ENCODE measurements at regions not wholly inside any gene's neighbourhood (a gene's known extent, or its start where the extent isn't known, plus 50 kb on each side); places are given as distances from the start of the nearest gene placed in this dataset.

- DNase-seq = no peak
- H3K36me3 ChIP-seq = no peaks in the 10 kb centered on the region
- intact Hi-C loops (cut with DNase I) = no loop called here
- H3K27ac ChIP-seq = no peak overlapping the region
- no peaks in the 10 kb centered on the region for H3K4me1 ChIP-seq
- H3K4me3 ChIP-seq = no peak overlapping the region
- H3K9me3 ChIP-seq = peaks cover 0 to 2% (median 0%) of the 10 kb centered on the region in 4 donors
- TF ChIP-seq EP300 (IDR thresholded peaks at IDR 0.05) = no peak
- no peak for TF ChIP-seq POLR2A (IDR thresholded peaks at IDR 0.05)
- H3K27me3 ChIP-seq = no peaks in the 10 kb centered on the region
These were observed 157.7 kb upstream of the GGTLC1 start for GRCh38 chr20:24146231-24146634.

- H3K4me1 ChIP-seq = no peaks in the 10 kb centered on the region
- 73 to 76% methylated on average over 8 of the region's 8 CpGs for WGBS, 2 donors
- intact Hi-C loops (cut with DNase I) = no loop called here
- no peaks in the 10 kb centered on the region for H3K27me3 ChIP-seq
- TF ChIP-seq EP300 (IDR thresholded peaks at IDR 0.05) = no peak
- no peak for TF ChIP-seq POLR2A (IDR thresholded peaks at IDR 0.05)
- no peak for TF ChIP-seq CTCF (IDR thresholded peaks at IDR 0.05)
- TF ChIP-seq POLR2AphosphoS5 (IDR thresholded peaks at IDR 0.05) = no peak
- H3K27ac ChIP-seq = no peak overlapping the region
- DNase-seq = no peak
- no peaks in the 10 kb centered on the region for H3K36me3 ChIP-seq
- peaks cover 0 to 2% (median 0%) of the 10 kb centered on the region in 4 donors for H3K9me3 ChIP-seq
- H3K4me3 ChIP-seq = no peak overlapping the region
These were observed 155.8 kb upstream of the GGTLC1 start for GRCh38 chr20:24144371-24144770.

GRCh38 chr20:24141111-24141510, 152.5 kb upstream of the GGTLC1 start:
- intact Hi-C loops (cut with DNase I) = no loop called here
- no peak overlapping the region for H3K27ac ChIP-seq
- DNase-seq = no peak
- no peaks in the 10 kb centered on the region for H3K27me3 ChIP-seq
- no peaks in the 10 kb centered on the region for H3K36me3 ChIP-seq
- 75 to 84% methylated on average over 6 of the region's 6 CpGs for WGBS, 2 donors
- no peaks in the 10 kb centered on the region for H3K9me3 ChIP-seq
- H3K4me3 ChIP-seq = no peak overlapping the region
- TF ChIP-seq POLR2A (IDR thresholded peaks at IDR 0.05) (no peak), CTCF (IDR thresholded peaks at IDR 0.05) (no peak), EP300 (IDR thresholded peaks at IDR 0.05) (no peak), POLR2AphosphoS5 (IDR thresholded peaks at IDR 0.05) (no peak)
- no peaks in the 10 kb centered on the region for H3K4me1 ChIP-seq

GRCh38 chr20:24139846-24140245, 151.3 kb upstream of the GGTLC1 start:
- peak; percentile 30 for DNase-seq
- 93 to 97% methylated on average over 1 of the region's 1 CpG for whole genome bisulfite sequencing, 2 donors
- TF ChIP-seq POLR2AphosphoS5 (IDR thresholded peaks at IDR 0.05) (no peak), CTCF (IDR thresholded peaks at IDR 0.05) (no peak), EP300 (IDR thresholded peaks at IDR 0.05) (no peak), POLR2A (IDR thresholded peaks at IDR 0.05) (no peak)
- H3K9me3 ChIP-seq = no peaks in the 10 kb centered on the region
- H3K27ac ChIP-seq = no peak overlapping the region
- H3K36me3 ChIP-seq = no peaks in the 10 kb centered on the region
- H3K4me1 ChIP-seq = no peaks in the 10 kb centered on the region
- no peak overlapping the region for H3K4me3 ChIP-seq
- intact Hi-C loops (cut with DNase I) = no loop called here
- H3K27me3 ChIP-seq = no peaks in the 10 kb centered on the region

GRCh38 chr20:24138951-24139350, 150.4 kb upstream of the GGTLC1 start:
- Histone ChIP-seq H3K4me1 (peaks cover 0 to 7% (median 2%) of the 10 kb centered on the region in 4 donors), H3K36me3 (no peaks in the 10 kb centered on the region), H3K27me3 (no peaks in the 10 kb centered on the region), H3K9me3 (no peaks in the 10 kb centered on the region), H3K4me3 (no peak overlapping the region), H3K27ac (no peak overlapping the region)
- no peak for TF ChIP-seq CTCF (IDR thresholded peaks at IDR 0.05)
- no peak for TF ChIP-seq POLR2AphosphoS5 (IDR thresholded peaks at IDR 0.05)
- TF ChIP-seq EP300 (IDR thresholded peaks at IDR 0.05) = no peak
- TF ChIP-seq POLR2A (IDR thresholded peaks at IDR 0.05) = no peak
- intact Hi-C loops (cut with DNase I) = no loop called here
- WGBS, 2 donors = 85 to 90% methylated on average over 2 of the region's 2 CpGs
- peak; percentile 25 for DNase-seq

Data from sigmoid colon (tissue), 6 donors.